Activated CD4-positive, alpha-beta T cell treated with anti-CD3 and anti-CD28 coated beads for 48 hours (primary cell): ENCODE measurements at regions not wholly inside any gene's neighbourhood (a gene's known extent, or its start where the extent isn't known, plus 50 kb on each side); places are given as distances from the start of the nearest gene placed in this dataset.
"Not testable (repeated sequence)": the region's sequence is repeated elsewhere in the genome, so short reads cannot be mapped to it uniquely, and the experiment has no call there.

ENCODE experiments used
- DNase-seq: peaks from one replicate; pipeline ENCODE4 v3.0.0-alpha.2; 2020

GRCh38 chr1:106360252-106360651 is 696.2 kb upstream of the PRMT6 start:
- no peak for DNase-seq

DNA sequence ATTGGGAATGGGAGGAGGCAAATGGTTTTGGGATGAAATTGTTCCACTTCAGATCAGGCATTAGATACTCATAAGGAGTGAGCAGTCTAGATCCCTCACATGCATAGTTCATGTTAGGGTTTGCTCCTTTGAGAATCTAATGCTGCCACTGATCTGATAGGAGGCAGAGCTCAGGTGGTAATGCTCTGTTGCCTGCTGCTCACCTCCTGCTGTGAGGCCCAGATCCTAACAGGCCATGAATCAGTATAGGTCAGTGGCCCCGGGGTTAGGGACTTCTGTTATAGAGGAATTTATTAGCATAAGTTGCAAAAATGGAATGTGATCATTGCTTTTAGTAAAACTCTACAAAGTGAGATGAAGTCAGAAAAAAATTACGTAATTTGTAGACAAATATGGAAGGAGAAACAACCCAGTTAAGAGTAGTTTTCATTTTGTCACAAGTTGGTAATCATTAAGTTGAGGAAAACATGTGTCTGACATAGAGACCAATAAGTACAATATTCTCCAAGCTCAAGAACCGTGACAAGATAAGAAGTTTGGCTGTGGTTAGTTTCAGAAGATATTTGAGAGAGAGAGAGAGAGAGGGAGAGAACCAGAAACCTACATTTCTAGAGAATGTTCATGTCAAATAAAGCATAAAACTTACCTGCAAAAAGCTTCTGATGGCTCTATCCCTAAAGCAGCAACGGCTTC is 689.7 kb upstream of the PRMT6 start:
- DNase-seq = no peak

DNA sequence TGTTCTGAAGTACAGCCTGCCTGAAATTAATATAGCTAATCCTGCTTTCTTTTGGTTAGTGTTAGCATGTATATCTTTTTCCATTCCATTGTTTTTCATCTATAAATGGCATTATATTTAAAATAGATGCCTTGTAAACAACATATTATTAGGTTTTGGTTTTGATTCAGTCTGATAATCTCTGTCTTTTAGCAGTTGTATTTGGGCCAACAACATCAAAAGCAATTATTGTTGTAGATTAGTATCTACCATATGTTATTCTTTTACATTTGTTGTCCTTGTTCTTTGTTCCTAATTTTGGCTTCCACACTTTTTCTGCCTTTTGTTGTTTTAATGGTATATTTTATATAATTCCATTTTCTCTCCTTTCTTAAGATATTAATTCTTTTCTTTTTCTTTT is 678.2 kb upstream of the PRMT6 start:
- DNase-seq = no peak

GRCh38 chr1:106380772-106381171 is 675.7 kb upstream of the PRMT6 start:
- DNase-seq = no peak

GRCh38 chr1:106389160-106389559 is 667.3 kb upstream of the PRMT6 start:
- not testable (repeated sequence) for DNase-seq

DNA sequence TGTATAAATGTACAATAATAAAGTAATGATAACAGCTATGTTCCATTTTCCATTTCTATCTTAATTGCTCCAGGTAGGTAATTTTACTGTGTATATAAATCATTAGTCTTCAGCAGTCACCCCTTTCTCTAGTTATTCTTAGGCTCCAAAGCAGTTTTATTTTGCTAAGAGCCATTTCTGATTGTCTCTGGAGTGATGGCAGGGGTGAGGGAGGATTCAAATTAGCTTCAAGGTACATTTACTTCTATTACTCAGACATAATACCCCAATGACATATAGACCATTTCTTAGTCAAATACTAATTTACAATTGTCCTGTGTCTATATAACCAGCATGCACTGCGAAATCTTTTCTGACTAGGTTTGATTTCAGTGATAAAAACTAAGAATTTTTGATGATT is 663.4 kb upstream of the PRMT6 start:
- DNase-seq = no peak

- DNase-seq = no peak
These were observed 660.5 kb upstream of the PRMT6 start for GRCh38 chr1:106396020-106396419.

DNA sequence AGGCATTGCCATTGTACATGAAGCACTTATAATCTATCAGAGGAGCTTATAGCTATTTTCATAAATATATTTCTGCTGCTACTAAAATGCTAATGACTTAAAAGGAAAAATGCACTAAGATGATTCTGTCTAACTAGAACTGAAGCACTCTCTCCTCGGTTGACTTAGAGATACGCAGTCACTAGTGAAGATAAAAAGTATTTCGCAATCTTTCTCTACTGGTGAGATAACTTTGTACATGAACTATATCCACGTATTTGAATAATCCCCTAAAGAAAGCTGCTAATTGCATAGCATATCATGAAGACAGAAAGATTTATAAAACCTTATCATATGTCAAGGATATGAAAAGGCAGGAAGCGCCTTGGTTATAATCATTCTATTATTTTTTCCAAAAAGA is 658.1 kb upstream of the PRMT6 start:
- no peak for DNase-seq

DNA sequence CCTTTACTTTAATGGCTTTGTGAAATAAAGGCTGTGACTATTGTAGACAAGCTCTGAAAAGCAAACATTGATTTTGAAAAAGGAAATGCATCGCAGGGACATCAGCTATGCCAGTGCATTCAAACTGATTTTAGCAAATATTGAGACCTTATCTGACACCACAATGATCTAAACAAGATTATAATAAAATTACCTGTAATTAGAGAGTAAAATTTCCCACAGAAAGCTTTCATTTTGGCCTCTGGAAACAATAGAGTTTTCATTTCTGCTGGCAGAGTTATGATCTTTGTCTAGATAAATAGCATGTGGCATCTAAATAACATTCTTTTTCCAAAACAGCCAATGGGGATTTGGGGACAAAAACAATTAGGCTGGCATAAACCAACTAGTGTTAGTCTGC is 650.4 kb upstream of the PRMT6 start:
- DNase-seq = no peak

DNA sequence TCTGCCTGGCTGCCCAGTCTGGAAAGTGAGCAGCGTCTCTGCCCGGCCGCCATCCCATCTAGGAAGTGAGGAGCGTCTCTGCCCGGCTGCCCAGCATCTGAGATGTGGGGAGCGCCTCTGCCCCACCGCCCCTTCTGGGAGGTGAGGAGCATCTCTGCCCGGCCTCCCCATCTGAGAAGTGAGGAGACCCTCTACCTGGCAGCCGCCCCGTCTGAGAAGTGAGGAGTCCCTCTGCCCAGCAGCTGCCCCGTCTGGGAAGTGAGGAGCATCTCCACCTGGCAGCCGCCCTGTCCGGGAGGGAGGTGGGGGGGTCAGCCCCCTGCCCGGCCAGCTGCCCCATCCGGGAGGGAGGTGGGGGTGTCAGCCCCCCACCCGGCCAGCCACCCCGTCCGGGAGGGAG is 644.2 kb upstream of the PRMT6 start:
- DNase-seq = not testable (repeated sequence)

GRCh38 chr1:106435269-106435668 is 621.2 kb upstream of the PRMT6 start:
- DNase-seq = no peak

- DNase-seq = no peak
These were observed 617.0 kb upstream of the PRMT6 start for GRCh38 chr1:106439475-106439874.

DNA sequence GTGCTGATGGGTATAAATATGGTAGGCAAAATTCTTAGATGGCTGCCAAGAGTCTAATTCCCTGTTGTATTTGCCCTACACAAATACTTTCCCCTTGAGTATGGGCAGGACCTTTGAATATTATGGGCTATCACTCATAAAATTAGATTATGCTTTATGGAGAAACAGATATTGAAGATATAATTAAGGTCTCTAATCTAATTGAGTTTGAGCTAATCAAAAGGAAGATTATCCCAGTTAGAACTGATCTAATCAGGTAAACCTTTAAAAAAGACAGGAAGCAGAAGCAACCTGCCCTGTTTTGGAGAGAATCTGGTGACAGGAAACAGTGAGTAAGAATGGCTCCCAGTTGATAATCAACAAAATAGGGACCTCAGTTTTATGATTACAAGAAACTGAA is 609.0 kb upstream of the PRMT6 start:
- no peak for DNase-seq

DNA sequence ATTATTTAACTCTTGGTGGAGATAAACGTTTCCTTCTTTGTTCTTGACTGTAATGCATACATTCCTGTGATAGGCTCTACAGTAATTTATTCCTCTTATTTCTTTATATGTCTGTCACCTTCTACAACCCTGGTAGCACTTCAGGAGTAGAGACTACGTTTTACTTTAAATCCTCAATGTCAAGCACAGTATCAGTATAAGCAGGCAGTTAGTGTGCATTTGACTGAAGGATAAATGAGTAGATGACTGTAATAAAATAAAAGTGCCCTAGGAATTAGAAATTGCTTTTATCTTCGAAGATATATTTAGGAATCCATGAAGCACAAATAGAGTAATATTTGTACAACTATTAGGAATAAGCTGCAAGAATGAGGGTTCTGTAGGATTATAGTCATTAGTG is 599.6 kb upstream of the PRMT6 start:
- no peak for DNase-seq

GRCh38 chr1:106457368-106457767 is 599.1 kb upstream of the PRMT6 start:
- DNase-seq = no peak

GRCh38 chr1:106458866-106459265 is 597.6 kb upstream of the PRMT6 start:
- DNase-seq = no peak

DNA sequence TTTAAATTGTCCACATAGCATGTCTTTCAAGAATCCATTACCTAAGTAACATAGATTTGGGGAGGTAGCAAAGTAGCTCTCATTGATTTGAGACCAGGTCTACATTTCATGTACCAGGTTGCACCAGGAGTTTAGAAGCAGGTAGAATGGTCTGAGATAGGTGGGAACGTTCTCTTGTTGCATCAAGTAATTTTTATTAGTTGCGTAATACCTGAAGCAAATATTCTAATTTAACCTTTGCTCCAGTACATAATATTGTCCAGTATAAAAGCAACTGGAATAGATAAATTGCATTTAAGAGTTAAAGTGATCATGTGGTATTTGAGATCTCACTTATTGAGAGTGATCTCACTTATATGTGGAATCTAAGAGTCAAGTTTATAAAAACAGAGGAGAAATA is 597.1 kb upstream of the PRMT6 start:
- DNase-seq = no peak

DNA sequence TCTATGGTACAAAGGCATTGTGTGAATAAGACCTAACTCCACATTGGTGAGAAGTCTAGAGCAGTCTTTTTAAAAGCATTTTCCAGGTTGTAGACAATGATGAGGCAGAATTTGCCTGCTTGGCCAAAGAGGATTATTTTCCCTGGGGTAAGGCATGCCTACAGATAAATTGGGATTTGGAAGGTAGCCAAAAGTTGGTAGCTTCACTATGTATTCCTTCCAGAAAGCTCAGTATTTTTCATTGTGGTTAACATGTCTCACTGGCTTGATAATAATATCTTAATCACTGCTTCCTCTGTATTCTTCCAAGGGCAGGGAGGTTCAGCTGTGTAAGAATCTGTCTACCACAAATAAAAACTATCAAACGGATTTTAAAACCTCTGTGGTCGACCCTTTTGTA is 590.8 kb upstream of the PRMT6 start:
- DNase-seq = no peak

GRCh38 chr1:106480629-106481028 is 575.8 kb upstream of the PRMT6 start:
- no peak for DNase-seq

GRCh38 chr1:106492880-106493279 is 563.6 kb upstream of the PRMT6 start:
- no peak for DNase-seq

GRCh38 chr1:106494646-106495045 is 561.8 kb upstream of the PRMT6 start:
- DNase-seq = no peak

DNA sequence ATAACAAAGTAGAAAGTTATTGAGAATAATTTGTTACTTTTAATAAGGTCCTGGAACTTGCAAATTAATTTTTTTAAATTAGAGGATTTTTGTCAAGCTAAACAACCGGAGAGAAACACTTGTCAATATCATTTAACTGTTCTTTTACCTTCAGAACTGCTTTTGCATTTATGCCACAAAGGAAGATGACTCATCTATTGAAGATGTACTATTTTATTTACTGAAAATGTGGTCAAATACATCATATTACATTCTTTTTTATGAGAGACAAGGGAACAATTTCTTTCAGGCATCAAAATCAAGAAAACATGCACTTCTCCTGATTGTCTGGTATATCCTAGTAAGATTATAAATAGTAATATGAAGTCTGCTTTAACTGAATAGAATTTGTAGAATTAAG is 558.2 kb upstream of the PRMT6 start:
- DNase-seq = no peak

DNA sequence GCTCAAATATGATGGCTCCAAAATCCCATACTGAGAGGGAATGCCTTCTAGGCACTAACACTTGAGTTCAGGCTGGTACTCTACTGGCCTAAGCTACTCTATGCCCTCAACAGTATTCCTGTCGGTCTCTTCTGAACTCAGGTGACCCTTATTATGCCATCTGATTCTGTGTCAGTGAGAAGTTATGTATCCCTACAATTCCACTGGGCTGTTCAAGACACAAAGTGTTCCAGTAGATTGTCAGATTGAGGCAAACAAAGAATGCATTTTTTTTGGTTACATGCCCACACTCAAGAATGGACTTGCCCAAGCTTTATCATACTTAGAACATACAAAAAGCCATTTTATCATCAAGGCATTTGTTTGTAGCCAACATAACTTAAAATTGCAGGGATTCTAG is 553.8 kb upstream of the PRMT6 start:
- no peak for DNase-seq

DNA sequence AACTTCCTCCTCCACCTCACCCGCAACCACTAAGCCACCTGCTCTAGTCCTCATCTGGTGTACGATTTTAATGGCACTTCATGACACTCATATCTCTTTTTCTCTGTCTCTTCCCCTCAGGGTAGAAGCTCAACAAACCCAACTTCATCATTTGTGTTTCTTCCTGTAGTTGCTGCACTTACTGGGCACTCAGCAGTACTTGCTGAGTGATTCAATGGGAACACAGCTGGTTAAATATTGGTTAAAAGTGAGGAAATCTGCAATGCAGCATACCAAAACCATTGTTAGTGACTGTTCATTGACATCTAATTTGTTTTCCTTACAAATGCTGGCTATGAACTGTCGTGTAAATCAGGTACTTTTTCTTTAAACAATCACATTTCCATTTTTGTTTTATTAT is 541.1 kb upstream of the PRMT6 start:
- no peak for DNase-seq

DNA sequence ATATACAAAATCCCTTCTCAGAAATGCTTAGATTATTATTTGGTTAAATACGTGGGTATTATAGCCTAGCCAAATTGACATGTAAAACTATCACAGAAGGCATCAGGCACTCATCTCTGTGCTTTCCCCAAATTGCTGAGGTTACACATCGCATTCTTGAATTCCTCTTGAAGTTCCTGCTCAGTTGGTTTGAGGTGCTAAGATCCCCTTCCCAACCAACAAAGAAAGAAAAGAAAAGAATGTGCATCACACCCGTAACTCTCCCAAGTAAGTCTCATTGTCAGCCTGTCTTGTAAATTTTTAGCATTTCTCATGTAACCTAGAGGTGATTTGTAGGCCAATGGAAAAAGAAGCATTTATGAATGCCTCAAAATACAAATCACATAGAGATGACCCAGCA is 539.2 kb upstream of the PRMT6 start:
- DNase-seq = no peak

GRCh38 chr1:106523497-106523896 is 533.0 kb upstream of the PRMT6 start:
- DNase-seq = no peak
